Right lobe of liver (tissue), 6 donors: ENCODE measurements at regions not wholly inside any gene's neighbourhood (a gene's known extent, or its start where the extent isn't known, plus 50 kb on each side); places are given as distances from the start of the nearest gene placed in this dataset.

Source experiments
- ATAC-seq, 4 donors: fragments of 200-7000 bp; cut with Tn5 transposase; one replicate each; pipeline ENCODE4 v1.9.1; 2020; ENCODE audit warnings: mild to moderate bottlenecking in 4 of 4, moderate library complexity in 4 of 4
- DNase-seq, 3 donors: peaks; one replicate each; pipeline ENCODE4 v3.0.0-alpha.2; 2020
- H3K27ac ChIP-seq, 3 donors: fragments of 200-600 bp; one replicate each; pipeline ENCODE4 v1.8.0; 2022
- H3K27me3 ChIP-seq, 2 donors: fragments of 200-600 bp; one replicate each; pipeline ENCODE4 v1.8.0; 2022
- H3K36me3 ChIP-seq, 4 donors: fragments of 200-600 bp; sonication (generic) in 1 of 4; one replicate each; pipeline versions ENCODE4 v1.5.1 to v1.8.0; 2017 to 2022; ENCODE audit warnings: control low read depth in 1 of 4
- H3K4me1 ChIP-seq, 4 donors: fragments of 200-600 bp; sonication (generic) in 1 of 4; one replicate each; pipeline versions ENCODE4 v1.5.1 to v1.8.0; 2017 to 2022; ENCODE audit warnings: control low read depth in 1 of 4
- H3K4me3 ChIP-seq, 3 donors: fragments of 200-600 bp; one replicate each; pipeline ENCODE4 v1.8.0; 2022
- H3K9me3 ChIP-seq, 4 donors: fragments of 200-600 bp; sonication (generic) in 1 of 4; one replicate each; pipeline versions ENCODE4 v1.5.1 to v1.8.0; 2017 to 2022; ENCODE audit warnings: control low read depth in 1 of 4
- POLR2A ChIP-seq: fragments of 450-650 bp; IDR thresholded peaks from one replicate; pipeline ENCODE4 v1.6.1; 2017; ENCODE audit warnings: antibody characterized with exemption, mild to moderate bottlenecking
- WGBS: methylation state at CpG from one replicate; pipeline ENCODE4 v1.1.6; 2018; ENCODE audit warnings: low coverage, low lambda C conversion rate; ENCODE audit not compliant: insufficient coverage; ENCODE audit errors: missing lambda C conversion rate; 5-methylcytosine and 5-hydroxymethylcytosine counted together
- intact Hi-C, 2 donors: fragments of 100-400 bp; cut with DNase I; formaldehyde crosslinking; loops; one replicate each; pipeline versions ENCODE4 v1.11.2 to v1.14.1; 2022
- TF ChIP-seq, protein P1 (sequence below), 4 donors: fragments of 200-600 bp in 3 of 4; fragments of 450-650 bp in 1 of 4; IDR thresholded peaks; one replicate each; pipeline versions ENCODE4 v1.5.1 to v1.8.0; 2016 to 2022; ENCODE audit warnings: antibody characterized with exemption in 4 of 4, mild to moderate bottlenecking in 2 of 4
- donor health status: DM: no; HTN: yes; CAD: no.
- donor health status: DM: no; HTN: no; CAD: no.
- donor health status: DM: no; HTN: no; CAD: no.
- donor health status: DM: no; HTN: yes; CAD: no.
- donor health status: DM: no; HTN: yes; CAD: no.

GRCh38 chr10:7085147-7085912 is 325.5 kb downstream of the SFMBT2 start:
- no peaks in the 10 kb centered on the region for H3K36me3 ChIP-seq
- H3K4me3 ChIP-seq, result no peak overlapping the region
- H3K4me1 ChIP-seq, result no peaks in the 10 kb centered on the region
- no peaks in the 10 kb centered on the region for H3K27me3 ChIP-seq
- ATAC-seq, result peak in 3 of 4 donors; percentile 11 to 22 (median 12)
- 51% methylated on average over 10 of the region's 10 CpGs for WGBS
- intact Hi-C loops, result no loop called here
- no peak for TF ChIP-seq POLR2A
- TF ChIP-seq, protein P1, sequence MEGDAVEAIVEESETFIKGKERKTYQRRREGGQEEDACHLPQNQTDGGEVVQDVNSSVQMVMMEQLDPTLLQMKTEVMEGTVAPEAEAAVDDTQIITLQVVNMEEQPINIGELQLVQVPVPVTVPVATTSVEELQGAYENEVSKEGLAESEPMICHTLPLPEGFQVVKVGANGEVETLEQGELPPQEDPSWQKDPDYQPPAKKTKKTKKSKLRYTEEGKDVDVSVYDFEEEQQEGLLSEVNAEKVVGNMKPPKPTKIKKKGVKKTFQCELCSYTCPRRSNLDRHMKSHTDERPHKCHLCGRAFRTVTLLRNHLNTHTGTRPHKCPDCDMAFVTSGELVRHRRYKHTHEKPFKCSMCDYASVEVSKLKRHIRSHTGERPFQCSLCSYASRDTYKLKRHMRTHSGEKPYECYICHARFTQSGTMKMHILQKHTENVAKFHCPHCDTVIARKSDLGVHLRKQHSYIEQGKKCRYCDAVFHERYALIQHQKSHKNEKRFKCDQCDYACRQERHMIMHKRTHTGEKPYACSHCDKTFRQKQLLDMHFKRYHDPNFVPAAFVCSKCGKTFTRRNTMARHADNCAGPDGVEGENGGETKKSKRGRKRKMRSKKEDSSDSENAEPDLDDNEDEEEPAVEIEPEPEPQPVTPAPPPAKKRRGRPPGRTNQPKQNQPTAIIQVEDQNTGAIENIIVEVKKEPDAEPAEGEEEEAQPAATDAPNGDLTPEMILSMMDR (IDR thresholded peaks at IDR 0.05), result no peak
- peak overlapping the region in 1 of 3 donors; percentile 29 for H3K27ac ChIP-seq
- DNase-seq, result no peak
- H3K9me3 ChIP-seq, result no peaks in the 10 kb centered on the region

DNA sequence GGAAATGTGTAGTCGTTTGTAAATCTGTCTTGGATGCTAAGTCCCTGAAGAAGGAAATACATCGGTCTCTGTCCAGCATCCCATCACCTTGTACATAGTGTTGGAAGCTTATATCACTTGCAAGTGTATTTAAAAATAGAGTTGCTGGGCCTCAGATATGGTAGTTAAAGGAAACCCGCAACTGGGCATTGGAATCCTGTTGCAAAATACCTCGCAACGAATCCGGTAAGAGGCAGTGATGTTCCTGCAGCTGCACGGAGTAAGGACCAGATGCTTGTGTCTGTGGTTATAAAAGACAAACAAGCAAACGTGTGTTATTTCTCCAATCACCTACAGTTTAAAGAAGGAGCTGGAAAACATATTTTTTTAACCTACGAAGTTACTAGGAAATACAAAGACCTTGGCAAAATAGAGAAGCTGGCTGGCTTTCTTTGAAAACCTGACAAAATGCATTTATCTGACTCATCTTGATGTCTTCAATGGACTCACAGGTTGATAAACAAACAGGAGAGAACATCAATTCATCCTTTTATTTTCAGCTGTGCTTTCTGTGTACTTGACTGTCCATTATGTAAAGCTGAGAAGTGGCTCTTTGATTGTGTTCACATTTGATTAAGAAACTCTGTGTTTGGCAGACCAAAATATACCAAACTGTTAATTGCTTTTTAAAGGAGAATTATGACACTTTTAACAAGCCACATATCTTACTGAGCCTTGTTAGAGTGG is 326.4 kb downstream of the SFMBT2 start:
- Histone ChIP-seq H3K36me3 (no peaks in the 10 kb centered on the region), H3K9me3 (no peaks in the 10 kb centered on the region), H3K4me1 (no peaks in the 10 kb centered on the region), H3K27ac (no peak overlapping the region), H3K27me3 (no peaks in the 10 kb centered on the region), H3K4me3 (no peak overlapping the region)
- intact Hi-C loops, result no loop called here
- WGBS, result 49% methylated on average over 8 of the region's 9 CpGs
- TF ChIP-seq, protein P1 (IDR thresholded peaks at IDR 0.05), result no peak
- TF ChIP-seq POLR2A, result no peak
- ATAC-seq (no peak), DNase-seq (no peak)

DNA sequence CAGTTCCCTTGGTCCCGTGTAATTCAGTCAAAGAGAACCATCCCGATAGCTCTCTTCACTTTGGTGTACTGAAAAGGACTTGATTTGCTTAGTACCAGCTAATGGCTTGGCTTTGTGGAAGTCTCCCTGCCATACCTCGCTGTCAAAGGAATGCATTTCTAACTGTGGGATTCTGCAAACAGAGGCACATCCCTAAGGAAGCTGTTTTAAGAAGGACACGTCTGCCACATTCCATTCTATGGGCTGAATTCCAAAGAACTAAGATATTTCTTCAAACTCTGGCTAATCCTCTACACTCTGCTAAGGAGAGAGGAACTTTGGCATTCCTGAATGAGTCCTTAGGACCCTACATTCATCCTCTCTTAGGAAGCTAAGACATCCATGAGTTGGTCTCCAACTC is 327.9 kb downstream of the SFMBT2 start:
- H3K4me3 ChIP-seq, result no peak overlapping the region
- intact Hi-C loops, result no loop called here

DNA sequence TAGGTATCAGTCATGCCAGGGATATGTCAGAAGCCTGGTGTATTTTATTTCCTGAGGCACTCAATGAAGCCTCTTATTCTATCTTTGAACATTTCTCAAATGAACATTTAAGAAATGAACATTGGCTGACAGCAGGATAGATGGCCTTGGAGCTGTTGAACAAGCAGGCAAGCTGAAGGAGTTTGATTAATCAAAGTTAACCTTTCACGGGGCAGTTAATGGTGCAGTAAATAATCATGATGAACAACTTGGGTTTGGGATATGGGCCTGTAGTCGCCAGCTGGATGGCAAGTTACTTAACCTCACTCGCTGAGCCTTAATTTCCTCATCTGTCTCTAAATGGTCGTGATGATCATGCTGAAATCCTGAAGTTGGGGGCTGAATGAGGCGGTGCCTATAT is 333.0 kb downstream of the SFMBT2 start:
- Histone ChIP-seq H3K9me3 (no peaks in the 10 kb centered on the region), H3K4me1 (no peaks in the 10 kb centered on the region), H3K27me3 (no peaks in the 10 kb centered on the region), H3K27ac (no peak overlapping the region), H3K36me3 (no peaks in the 10 kb centered on the region), H3K4me3 (no peak overlapping the region)
- no peak for ATAC-seq
- intact Hi-C loops, result no loop called here
- 74% methylated on average over 4 of the region's 5 CpGs for WGBS
- no peak for DNase-seq
- TF ChIP-seq POLR2A, result no peak
- TF ChIP-seq, protein P1 (IDR thresholded peaks at IDR 0.05), result no peak

More for the DNA sequence above, 327.9 kb downstream of the SFMBT2 start:
- no peaks in the 10 kb centered on the region for H3K27me3 ChIP-seq
- no peak overlapping the region for H3K27ac ChIP-seq
- TF ChIP-seq, protein P1 (IDR thresholded peaks at IDR 0.05), result no peak
- TF ChIP-seq POLR2A, result no peak
- DNase-seq, result no peak
- H3K9me3 ChIP-seq, result no peaks in the 10 kb centered on the region
- 36% methylated on average over 4 of the region's 4 CpGs for WGBS
- H3K4me1 ChIP-seq, result no peaks in the 10 kb centered on the region
- no peak for ATAC-seq
- no peaks in the 10 kb centered on the region for H3K36me3 ChIP-seq
